CD4-positive, alpha-beta T cell treated with Interferon gamma for 1 hour (primary cell): ENCODE measurements at regions not wholly inside any gene's neighbourhood (a gene's known extent, or its start where the extent isn't known, plus 50 kb on each side); places are given as distances from the start of the nearest gene placed in this dataset.

Experiments used
- DNase-seq: peaks from one replicate; pipeline ENCODE4 v3.0.0-alpha.2; 2020

- no peak for DNase-seq
Observed at GRCh38 chr22:47448231-47449223, 686.1 kb downstream of the TBC1D22A start.

- no peak for DNase-seq
Observed at GRCh38 chr22:47446821-47447810, 684.7 kb downstream of the TBC1D22A start.

GRCh38 chr22:47446331-47446730 lies 683.9 kb downstream of the TBC1D22A start:
- DNase-seq, result no peak

- no peak for DNase-seq
Observed at GRCh38 chr22:47445716-47446290, 683.4 kb downstream of the TBC1D22A start.

- DNase-seq, result no peak
Observed at GRCh38 chr22:47445212-47445611, 682.8 kb downstream of the TBC1D22A start.

GRCh38 chr22:47444746-47445065 lies 682.3 kb downstream of the TBC1D22A start:
- no peak for DNase-seq

GRCh38 chr22:47443836-47444745 lies 681.6 kb downstream of the TBC1D22A start:
- DNase-seq, result no peak

- DNase-seq, result no peak
Observed at GRCh38 chr22:47442821-47443220, 680.4 kb downstream of the TBC1D22A start.

GRCh38 chr22:47439643-47440265 lies 677.3 kb downstream of the TBC1D22A start:
- DNase-seq, result no peak

GRCh38 chr22:47437636-47438035 lies 675.2 kb downstream of the TBC1D22A start:
- DNase-seq, result no peak

- no peak for DNase-seq
Observed at GRCh38 chr22:47437110-47437509, 674.7 kb downstream of the TBC1D22A start.

GRCh38 chr22:47435826-47436225 lies 673.4 kb downstream of the TBC1D22A start:
- no peak for DNase-seq

- DNase-seq, result no peak
Observed at GRCh38 chr22:47435204-47435487, 672.7 kb downstream of the TBC1D22A start.

GRCh38 chr22:47434336-47435203 lies 672.1 kb downstream of the TBC1D22A start:
- DNase-seq, result no peak

GRCh38 chr22:47433627-47434026 lies 671.2 kb downstream of the TBC1D22A start:
- DNase-seq, result no peak

GRCh38 chr22:47432683-47433082 lies 670.2 kb downstream of the TBC1D22A start:
- no peak for DNase-seq

- no peak for DNase-seq
Observed at GRCh38 chr22:47423861-47424820, 661.7 kb downstream of the TBC1D22A start.

GRCh38 chr22:47423266-47423665 lies 660.8 kb downstream of the TBC1D22A start:
- no peak for DNase-seq

- DNase-seq, result no peak
Observed at GRCh38 chr22:47422736-47423135, 660.3 kb downstream of the TBC1D22A start.

- DNase-seq, result no peak
Observed at GRCh38 chr22:47421846-47422245, 659.4 kb downstream of the TBC1D22A start.
